ENCODE measurements at regions not wholly inside any gene's neighbourhood (a gene's known extent, or its start where the extent isn't known, plus 50 kb on each side); places are given as distances from the start of the nearest gene placed in this dataset.

- H3K36me3 Mint-ChIP-seq (ENCODE audit: low read depth, unreplicated experiment): no peaks in the 10 kb centered on the region
Observed at GRCh38 chr4:14318671-14319070, 683.6 kb upstream of the CPEB2 start.

GRCh38 chr4:14321723-14322122, 680.6 kb upstream of the CPEB2 start:
- no peak for TF ChIP-seq CTCF (IDR thresholded peaks at IDR 0.05; ENCODE audit: unreplicated experiment)
- Mint-ChIP-seq H3K4me3 (ENCODE audit: unreplicated experiment) (no peak overlapping the region), H3K4me1 (ENCODE audit: unreplicated experiment) (peaks cover 3% of the 10 kb centered on the region), H3K9me3 (ENCODE audit: unreplicated experiment) (no peaks in the 10 kb centered on the region), H3K27ac (ENCODE audit: unreplicated experiment) (no peak overlapping the region), H3K27me3 (ENCODE audit: unreplicated experiment) (no peaks in the 10 kb centered on the region), H3K36me3 (ENCODE audit: low read depth, unreplicated experiment) (no peaks in the 10 kb centered on the region)
- DNase-seq (ENCODE audit: low spot score): no peak

More at GRCh38 chr4:14318671-14319070, 683.6 kb upstream of the CPEB2 start:
- DNase-seq (ENCODE audit: low spot score): no peak
- TF ChIP-seq CTCF (IDR thresholded peaks at IDR 0.05; ENCODE audit: unreplicated experiment): no peak
- no peak overlapping the region for H3K4me3 Mint-ChIP-seq (ENCODE audit: unreplicated experiment)
- no peaks in the 10 kb centered on the region for H3K9me3 Mint-ChIP-seq (ENCODE audit: unreplicated experiment)
- H3K4me1 Mint-ChIP-seq (ENCODE audit: unreplicated experiment): peaks cover 3% of the 10 kb centered on the region
- no peak overlapping the region for H3K27ac Mint-ChIP-seq (ENCODE audit: unreplicated experiment)
- H3K27me3 Mint-ChIP-seq (ENCODE audit: unreplicated experiment): no peaks in the 10 kb centered on the region

GRCh38 chr4:14323191-14323590, 679.1 kb upstream of the CPEB2 start:
- Mint-ChIP-seq H3K9me3 (ENCODE audit: unreplicated experiment) (no peaks in the 10 kb centered on the region), H3K27ac (ENCODE audit: unreplicated experiment) (no peak overlapping the region), H3K4me1 (ENCODE audit: unreplicated experiment) (peaks cover 3% of the 10 kb centered on the region), H3K4me3 (ENCODE audit: unreplicated experiment) (no peak overlapping the region), H3K36me3 (ENCODE audit: low read depth, unreplicated experiment) (no peaks in the 10 kb centered on the region), H3K27me3 (ENCODE audit: unreplicated experiment) (no peaks in the 10 kb centered on the region)
- no peak for TF ChIP-seq CTCF (IDR thresholded peaks at IDR 0.05; ENCODE audit: unreplicated experiment)
- no peak for DNase-seq (ENCODE audit: low spot score)

GRCh38 chr4:14329228-14329627, 673.1 kb upstream of the CPEB2 start:
- no peak overlapping the region for H3K4me3 Mint-ChIP-seq (ENCODE audit: unreplicated experiment)
- no peak for TF ChIP-seq CTCF (IDR thresholded peaks at IDR 0.05; ENCODE audit: unreplicated experiment)
- H3K9me3 Mint-ChIP-seq (ENCODE audit: unreplicated experiment): no peaks in the 10 kb centered on the region
- H3K27me3 Mint-ChIP-seq (ENCODE audit: unreplicated experiment): no peaks in the 10 kb centered on the region
- H3K27ac Mint-ChIP-seq (ENCODE audit: unreplicated experiment): no peak overlapping the region
- H3K36me3 Mint-ChIP-seq (ENCODE audit: low read depth, unreplicated experiment): no peaks in the 10 kb centered on the region
- no peak for DNase-seq (ENCODE audit: low spot score)
- no peaks in the 10 kb centered on the region for H3K4me1 Mint-ChIP-seq (ENCODE audit: unreplicated experiment)

GRCh38 chr4:14333616-14334015, 668.7 kb upstream of the CPEB2 start:
- no peaks in the 10 kb centered on the region for H3K9me3 Mint-ChIP-seq (ENCODE audit: unreplicated experiment)
- no peak for DNase-seq (ENCODE audit: low spot score)
- H3K27me3 Mint-ChIP-seq (ENCODE audit: unreplicated experiment): no peaks in the 10 kb centered on the region
- H3K4me3 Mint-ChIP-seq (ENCODE audit: unreplicated experiment): no peak overlapping the region
- H3K4me1 Mint-ChIP-seq (ENCODE audit: unreplicated experiment): peaks cover 6% of the 10 kb centered on the region
- no peak overlapping the region for H3K27ac Mint-ChIP-seq (ENCODE audit: unreplicated experiment)
- no peak for TF ChIP-seq CTCF (IDR thresholded peaks at IDR 0.05; ENCODE audit: unreplicated experiment)
- no peaks in the 10 kb centered on the region for H3K36me3 Mint-ChIP-seq (ENCODE audit: low read depth, unreplicated experiment)
